Keratinocyte (primary cell): ENCODE measurements at regions not wholly inside any gene's neighbourhood (a gene's known extent, or its start where the extent isn't known, plus 50 kb on each side); places are given as distances from the start of the nearest gene placed in this dataset.

ENCODE experiments used
- CTCF ChIP-seq, 3 experiments: IDR thresholded peaks in 1 of 3; conservative IDR thresholded peaks in 1 of 3; optimal IDR thresholded peaks in 1 of 3; 2 replicates in 2 of 3; 3 replicates in 1 of 3; pipeline versions ENCODE3 to v1.5.1; 2011; ENCODE audit warnings: low read length in 3 of 3, mild to moderate bottlenecking in 3 of 3, moderate library complexity in 2 of 3, control low read depth in 1 of 3, inconsistent platforms in 1 of 3; ENCODE audit not compliant: insufficient read depth in 2 of 3; ENCODE audit errors: extremely low read depth in 1 of 3
- EZH2 ChIP-seq: IDR thresholded peaks from one replicate; pipeline ENCODE4 v1.6.1; 2012; ENCODE audit warnings: inconsistent platforms, mild to moderate bottlenecking, low read length, moderate library complexity

DNA sequence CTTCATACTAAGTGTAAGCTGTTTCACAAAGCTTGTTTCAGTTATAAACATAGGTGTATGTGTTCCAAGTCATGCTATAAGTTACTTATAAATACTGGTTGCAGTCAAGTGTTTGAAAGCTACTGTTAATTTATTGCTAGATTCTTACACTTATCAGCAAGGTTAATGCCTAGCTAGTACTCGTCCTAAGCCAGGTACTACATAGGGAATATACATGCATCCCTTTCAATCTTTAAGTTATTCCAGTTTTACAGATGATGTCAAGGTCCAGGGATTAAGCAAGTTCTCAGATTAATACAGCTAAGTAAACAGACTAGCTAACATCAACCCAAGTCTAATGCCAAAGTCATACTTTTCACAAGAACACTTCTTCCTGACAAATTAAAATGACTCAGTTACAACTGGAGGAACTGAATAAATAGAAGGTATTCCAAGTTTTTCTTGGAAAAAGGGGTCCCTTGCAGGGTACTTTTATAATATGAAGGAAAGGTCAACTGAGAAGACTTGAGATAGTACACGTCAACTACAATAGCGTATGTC lies 652.2 kb upstream of the USP24 start:
- TF ChIP-seq CTCF (optimal IDR thresholded peaks at IDR 0.05 in 1 of 3, IDR thresholded peaks at IDR 0.05 in 1 of 3, conservative IDR thresholded peaks at IDR 0.05 in 1 of 3; ENCODE audit: extremely low read depth in 1 of 3, insufficient read depth in 2 of 3, low read length in 3 of 3) (no peak), EZH2 (no peak)
